Keratinocyte (primary cell): ENCODE measurements at regions not wholly inside any gene's neighbourhood (a gene's known extent, or its start where the extent isn't known, plus 50 kb on each side); places are given as distances from the start of the nearest gene placed in this dataset.

Experiments
- DNase-seq: peaks from one replicate; pipeline ENCODE4 v3.0.0-alpha.2; 2011; ENCODE audit warnings: low read depth, missing footprints, low spot score
- FAIRE-seq: peaks from 2 replicates; lab custom pipeline; 2011; peaks lifted over from hg19 to GRCh38; lab: Jason Lieb, UNC
- H2AFZ ChIP-seq: 2 replicates; pipeline ENCODE4 v1.6.0; 2012; ENCODE audit warnings: low read length, control low read depth, inconsistent platforms; ENCODE audit not compliant: control insufficient read depth
- H3K27ac ChIP-seq: 2 replicates; pipeline ENCODE4 v1.5.1; 2011; ENCODE audit warnings: low read length; ENCODE audit not compliant: control insufficient read depth, insufficient read depth
- H3K27me3 ChIP-seq: 3 replicates; pipeline ENCODE4 v1.6.0; 2011; ENCODE audit warnings: low read length; ENCODE audit not compliant: control insufficient read depth, insufficient read depth; ENCODE audit errors: extremely low read depth
- H3K36me3 ChIP-seq, 2 experiments: 2 replicates in 1 of 2; 3 replicates in 1 of 2; pipeline ENCODE4 v1.5.1; 2011; ENCODE audit warnings: low read length in 2 of 2, mild to moderate bottlenecking in 1 of 2; ENCODE audit not compliant: control insufficient read depth in 2 of 2, insufficient read depth in 2 of 2; ENCODE audit errors: extremely low read depth in 1 of 2
- H3K4me1 ChIP-seq: 3 replicates; pipeline ENCODE4 v1.5.1; 2011; ENCODE audit warnings: low read length; ENCODE audit not compliant: control insufficient read depth, insufficient read depth; ENCODE audit errors: extremely low read depth
- H3K4me2 ChIP-seq: 3 replicates; pipeline ENCODE4 v1.6.0; 2011; ENCODE audit warnings: low read depth, low read length; ENCODE audit not compliant: control insufficient read depth, insufficient read depth; ENCODE audit errors: extremely low read depth
- H3K4me3 ChIP-seq, 3 experiments: fragments of 200-600 bp in 1 of 3; sonication (generic) in 1 of 3; 2 replicates in 2 of 3; 3 replicates in 1 of 3; pipeline ENCODE4 v1.5.1; 2011 to 2016; ENCODE audit warnings: low read length in 3 of 3, mild to moderate bottlenecking in 3 of 3, control low read depth in 2 of 3, inconsistent platforms in 1 of 3, low read depth in 1 of 3, mixed read lengths in 1 of 3, mixed run types in 1 of 3, moderate library complexity in 1 of 3; ENCODE audit not compliant: control insufficient read depth in 2 of 3, insufficient read depth in 2 of 3; ENCODE audit errors: extremely low read depth in 1 of 3
- H3K79me2 ChIP-seq: 2 replicates; pipeline ENCODE4 v1.6.0; 2012; ENCODE audit warnings: low read length; ENCODE audit not compliant: control insufficient read depth, insufficient read depth
- H3K9ac ChIP-seq: 3 replicates; pipeline ENCODE4 v1.6.0; 2011; ENCODE audit warnings: low read length; ENCODE audit not compliant: control insufficient read depth, insufficient read depth; ENCODE audit errors: extremely low read depth
- H3K9me1 ChIP-seq: 3 replicates; pipeline ENCODE4 v1.6.0; 2011; ENCODE audit warnings: low read length; ENCODE audit not compliant: control insufficient read depth, insufficient read depth; ENCODE audit errors: extremely low read depth
- H3K9me3 ChIP-seq: 2 replicates; pipeline ENCODE4 v1.5.1; 2012; ENCODE audit warnings: low read depth, low read length; ENCODE audit not compliant: control insufficient read depth
- H4K20me1 ChIP-seq: 3 replicates; pipeline ENCODE4 v1.6.0; 2011; ENCODE audit warnings: low read length; ENCODE audit not compliant: control insufficient read depth, insufficient read depth; ENCODE audit errors: extremely low read depth
- EZH2 ChIP-seq: IDR thresholded peaks from one replicate; pipeline ENCODE4 v1.6.1; 2012; ENCODE audit warnings: inconsistent platforms, mild to moderate bottlenecking, low read length, moderate library complexity
- dilution Hi-C: fragments of 300-500 bp; cut with MboI; formaldehyde crosslinking; loops from one replicate; pipeline ENCODE4 v1.7.0; 2020; ENCODE audit warnings: low sequenced_read_pairs; ENCODE audit not compliant: extremely low pct_ligation_motif_present
- TF ChIP-seq, protein P1 (sequence below), 3 experiments: IDR thresholded peaks in 1 of 3; conservative IDR thresholded peaks in 1 of 3; optimal IDR thresholded peaks in 1 of 3; 2 replicates in 2 of 3; 3 replicates in 1 of 3; pipeline versions ENCODE3 to v1.5.1; 2011; ENCODE audit warnings: low read length in 3 of 3, mild to moderate bottlenecking in 3 of 3, moderate library complexity in 2 of 3, control low read depth in 1 of 3, inconsistent platforms in 1 of 3; ENCODE audit not compliant: insufficient read depth in 2 of 3; ENCODE audit errors: extremely low read depth in 1 of 3

DNA sequence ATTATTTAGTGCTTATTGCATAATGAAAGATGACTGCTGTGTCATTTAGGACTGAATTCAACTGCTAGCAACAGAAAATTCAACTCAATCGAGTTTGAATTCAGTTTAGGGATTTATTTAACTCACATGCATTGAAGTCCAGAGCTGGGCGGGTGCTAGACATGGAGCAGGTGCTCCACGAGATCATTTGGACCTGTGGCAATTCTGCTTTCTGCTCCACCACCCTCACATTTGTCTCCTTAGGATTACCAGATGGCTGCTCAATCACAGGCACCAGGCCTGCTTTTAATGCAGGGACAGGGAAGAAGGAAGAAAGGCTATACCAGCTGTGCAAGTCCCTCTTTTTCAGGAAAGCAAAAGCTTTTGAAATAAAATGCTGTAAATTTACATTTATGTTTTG is 572.9 kb upstream of the SLC8A1 start:
- no peak for DNase-seq
- no peak overlapping the region for H3K27ac ChIP-seq
- no peaks in the 10 kb centered on the region for H3K27me3 ChIP-seq
- no peak for FAIRE-seq
- no peaks in the 10 kb centered on the region for H3K9me3 ChIP-seq
- H4K20me1 ChIP-seq: no peaks in the 10 kb centered on the region
- H3K9me1 ChIP-seq: no peaks in the 10 kb centered on the region
- TF ChIP-seq, protein P1, sequence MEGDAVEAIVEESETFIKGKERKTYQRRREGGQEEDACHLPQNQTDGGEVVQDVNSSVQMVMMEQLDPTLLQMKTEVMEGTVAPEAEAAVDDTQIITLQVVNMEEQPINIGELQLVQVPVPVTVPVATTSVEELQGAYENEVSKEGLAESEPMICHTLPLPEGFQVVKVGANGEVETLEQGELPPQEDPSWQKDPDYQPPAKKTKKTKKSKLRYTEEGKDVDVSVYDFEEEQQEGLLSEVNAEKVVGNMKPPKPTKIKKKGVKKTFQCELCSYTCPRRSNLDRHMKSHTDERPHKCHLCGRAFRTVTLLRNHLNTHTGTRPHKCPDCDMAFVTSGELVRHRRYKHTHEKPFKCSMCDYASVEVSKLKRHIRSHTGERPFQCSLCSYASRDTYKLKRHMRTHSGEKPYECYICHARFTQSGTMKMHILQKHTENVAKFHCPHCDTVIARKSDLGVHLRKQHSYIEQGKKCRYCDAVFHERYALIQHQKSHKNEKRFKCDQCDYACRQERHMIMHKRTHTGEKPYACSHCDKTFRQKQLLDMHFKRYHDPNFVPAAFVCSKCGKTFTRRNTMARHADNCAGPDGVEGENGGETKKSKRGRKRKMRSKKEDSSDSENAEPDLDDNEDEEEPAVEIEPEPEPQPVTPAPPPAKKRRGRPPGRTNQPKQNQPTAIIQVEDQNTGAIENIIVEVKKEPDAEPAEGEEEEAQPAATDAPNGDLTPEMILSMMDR (optimal IDR thresholded peaks at IDR 0.05 in 1 of 3, IDR thresholded peaks at IDR 0.05 in 1 of 3, conservative IDR thresholded peaks at IDR 0.05 in 1 of 3; ENCODE audit: extremely low read depth in 1 of 3, insufficient read depth in 2 of 3, low read length in 3 of 3): no peak
- TF ChIP-seq EZH2: no peak
- no peaks in the 10 kb centered on the region for H3K79me2 ChIP-seq
- H3K9ac ChIP-seq: no peak overlapping the region
- no peak overlapping the region for H3K4me3 ChIP-seq
- H2AFZ ChIP-seq: no peak overlapping the region
- H3K4me2 ChIP-seq: no peak overlapping the region
- H3K36me3 ChIP-seq: no peaks in the 10 kb centered on the region
- no peaks in the 10 kb centered on the region for H3K4me1 ChIP-seq
- dilution Hi-C loops: no loop called here

DNA sequence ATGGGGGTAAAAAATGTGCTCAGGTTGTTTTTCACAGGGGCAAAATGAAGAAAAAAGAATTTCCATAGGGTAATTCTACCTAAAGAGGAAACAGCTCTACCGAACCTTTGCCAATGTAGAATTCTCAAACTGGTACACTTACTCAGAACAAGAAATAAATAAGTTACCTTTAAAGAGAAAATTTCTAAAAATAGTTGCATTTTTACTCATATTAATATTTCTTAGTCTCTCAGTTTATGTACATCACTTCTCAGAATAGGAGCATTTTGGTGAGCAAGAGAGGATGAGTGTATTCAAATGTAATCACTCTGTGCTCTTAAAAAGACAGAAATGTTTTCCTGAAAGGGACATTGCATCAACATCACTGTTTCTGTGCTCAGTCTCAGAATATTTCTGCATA is 574.7 kb upstream of the SLC8A1 start:
- no peaks in the 10 kb centered on the region for H3K36me3 ChIP-seq
- no peak overlapping the region for H3K4me3 ChIP-seq
- TF ChIP-seq EZH2: no peak
- TF ChIP-seq, protein P1 (optimal IDR thresholded peaks at IDR 0.05 in 1 of 3, IDR thresholded peaks at IDR 0.05 in 1 of 3, conservative IDR thresholded peaks at IDR 0.05 in 1 of 3; ENCODE audit: extremely low read depth in 1 of 3, insufficient read depth in 2 of 3, low read length in 3 of 3): no peak
- no peaks in the 10 kb centered on the region for H3K27me3 ChIP-seq
- no peak overlapping the region for H3K9ac ChIP-seq
- H3K9me1 ChIP-seq: no peaks in the 10 kb centered on the region
- FAIRE-seq: no peak
- no peaks in the 10 kb centered on the region for H4K20me1 ChIP-seq
- no peaks in the 10 kb centered on the region for H3K79me2 ChIP-seq
- H3K4me2 ChIP-seq: no peak overlapping the region
- no peaks in the 10 kb centered on the region for H3K4me1 ChIP-seq
- no peak overlapping the region for H2AFZ ChIP-seq
- dilution Hi-C loops: no loop called here
- no peak for DNase-seq
- H3K9me3 ChIP-seq: no peaks in the 10 kb centered on the region
- H3K27ac ChIP-seq: no peak overlapping the region
